ENCODE measurements at regions not wholly inside any gene's neighbourhood (a gene's known extent, or its start where the extent isn't known, plus 50 kb on each side); places are given as distances from the start of the nearest gene placed in this dataset.

GRCh38 chr2:83085869-83086268, 1373.2 kb downstream of the SUCLG1 start:
- DNase-seq, result no peak

DNA sequence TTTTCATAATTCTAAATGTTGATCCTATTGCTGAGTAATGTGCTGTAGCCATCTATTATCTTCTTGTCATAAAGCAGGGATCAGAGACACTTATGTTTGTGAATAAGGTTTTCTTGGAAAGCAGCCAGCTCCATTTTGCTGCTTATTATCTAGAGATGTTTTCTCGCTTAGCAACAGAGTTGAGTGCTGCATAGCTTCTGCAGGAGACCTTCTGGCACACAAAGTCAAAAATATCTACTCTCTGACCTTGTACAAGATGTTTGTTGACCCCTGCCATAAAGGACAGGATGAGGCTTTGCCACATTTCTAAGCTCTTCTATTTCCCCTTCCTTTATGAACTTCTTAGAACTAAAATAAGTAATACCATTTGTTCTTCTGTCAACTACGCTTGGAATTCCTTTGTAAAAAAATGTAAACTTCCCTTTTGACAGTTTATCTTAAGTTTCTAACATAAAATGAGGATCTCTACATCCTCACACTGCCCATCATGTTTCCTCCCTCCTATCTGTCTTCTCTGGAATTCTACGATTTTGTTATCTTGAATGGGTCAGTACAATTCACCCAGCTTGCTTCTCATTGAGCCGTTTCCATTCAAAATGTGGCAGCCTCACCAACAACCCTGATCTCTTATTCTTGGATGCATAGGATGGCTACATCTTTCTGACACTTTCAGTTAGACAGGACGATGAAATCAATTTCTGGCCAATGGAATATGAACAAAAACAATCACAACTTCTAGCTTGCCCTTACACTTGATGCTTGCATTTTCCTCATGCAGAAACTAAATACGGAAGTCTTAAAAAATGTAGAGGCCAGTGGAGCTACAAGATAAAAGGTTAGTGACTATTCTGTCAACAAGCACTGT, 1377.0 kb downstream of the SUCLG1 start:
- peak; percentile 90 for DNase-seq

DNA sequence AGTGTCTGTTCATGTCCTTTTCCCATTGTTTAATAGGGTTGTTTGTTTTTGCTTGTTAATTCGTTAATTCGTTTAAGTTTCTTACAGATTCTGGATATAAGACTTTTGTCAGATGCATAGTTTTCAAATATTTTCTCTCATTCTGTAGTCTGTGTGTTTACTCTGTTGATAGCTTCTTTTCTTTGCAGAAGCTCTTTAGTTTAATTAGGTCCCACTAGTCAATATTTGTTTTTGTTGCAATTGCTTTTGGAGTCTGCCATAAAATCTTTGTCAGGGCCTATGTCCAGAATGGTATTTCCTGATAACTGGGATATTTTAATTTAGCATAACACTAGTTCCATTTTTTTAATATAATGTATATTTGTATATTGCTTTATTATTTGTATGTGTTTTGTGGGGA, 1380.1 kb downstream of the SUCLG1 start:
- DNase-seq, result no peak

DNA sequence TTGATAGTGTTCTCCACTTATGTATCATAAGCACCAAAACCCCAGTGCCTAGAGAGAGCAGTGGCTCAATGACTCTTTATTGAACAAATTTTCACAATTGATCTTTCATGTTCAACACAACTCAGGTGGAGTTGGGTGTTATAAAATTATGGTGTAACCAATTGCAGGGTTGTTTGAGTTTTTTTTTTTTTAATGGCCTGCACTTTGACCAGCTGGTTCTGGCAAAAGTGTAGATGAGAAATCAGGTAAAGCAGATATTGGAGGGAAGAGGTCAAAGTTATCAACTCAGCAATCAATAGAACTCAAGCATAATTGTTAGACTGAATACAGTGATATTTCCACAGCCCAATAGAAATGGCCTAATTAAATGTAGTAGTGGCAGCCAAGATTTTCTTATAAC, 1386.3 kb downstream of the SUCLG1 start:
- no peak for DNase-seq

- DNase-seq, result no peak
Measured at GRCh38 chr2:83071914-83072313, 1387.2 kb downstream of the SUCLG1 start.

DNA sequence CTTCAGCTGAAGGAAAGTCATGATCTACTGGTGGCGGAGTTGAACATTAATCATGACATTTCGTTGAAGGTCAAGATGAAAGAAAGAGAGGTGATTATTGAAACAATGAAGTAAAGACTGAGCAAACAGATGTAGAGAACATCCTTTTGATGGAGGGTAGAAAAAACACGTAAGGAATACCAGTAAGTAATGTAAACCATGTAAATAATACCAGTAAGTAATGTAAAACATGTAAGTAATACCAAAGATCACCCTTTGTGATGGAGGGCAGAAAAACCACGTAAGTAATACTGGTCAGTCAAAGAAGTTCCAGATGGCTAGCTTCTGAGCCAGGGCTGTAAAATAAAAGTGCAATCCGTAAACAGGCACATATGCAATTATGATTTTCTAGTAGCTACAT, 1387.7 kb downstream of the SUCLG1 start:
- no peak for DNase-seq

DNA sequence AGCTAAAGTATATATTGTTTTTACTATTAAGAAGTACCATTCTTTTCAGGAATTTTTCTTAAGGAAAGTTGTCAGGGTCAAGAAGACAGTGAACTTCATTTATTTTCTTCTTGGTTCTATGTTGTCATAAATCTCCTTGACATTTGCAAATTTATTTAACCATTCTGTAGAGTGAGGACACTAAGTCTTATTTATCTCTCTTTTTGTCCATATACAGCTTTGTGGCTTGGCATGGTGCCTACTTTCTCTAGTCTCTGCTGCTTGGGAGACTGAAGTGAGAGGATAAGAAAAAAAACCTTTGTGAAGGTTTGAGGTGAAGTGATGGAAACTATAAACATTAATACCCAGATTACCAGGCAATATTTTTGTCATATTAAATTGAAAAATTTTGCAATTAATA, 1389.4 kb downstream of the SUCLG1 start:
- DNase-seq, result peak; percentile 80

DNA sequence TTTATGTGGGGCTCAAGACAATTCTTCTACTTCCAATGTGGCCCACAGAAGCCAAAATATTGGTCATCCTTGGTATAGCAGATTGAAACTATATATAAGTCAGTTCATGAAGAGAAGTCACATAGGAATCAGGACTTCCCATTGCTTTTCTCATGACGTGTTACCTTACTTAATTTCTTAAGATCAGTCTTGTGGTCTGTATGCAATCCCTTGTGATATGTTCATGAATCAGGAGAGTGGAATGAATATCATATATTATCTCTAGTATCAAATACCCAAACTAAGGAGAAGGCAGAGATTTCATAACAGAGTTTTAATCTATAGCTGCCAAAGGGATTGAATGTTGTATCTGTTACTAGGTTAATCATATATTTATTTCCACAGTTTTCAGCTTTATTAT, 1390.4 kb downstream of the SUCLG1 start:
- DNase-seq, result peak; percentile 58

GRCh38 chr2:83067947-83068346, 1391.1 kb downstream of the SUCLG1 start:
- DNase-seq, result no peak

GRCh38 chr2:83063933-83064332, 1395.1 kb downstream of the SUCLG1 start:
- no peak for DNase-seq

DNA sequence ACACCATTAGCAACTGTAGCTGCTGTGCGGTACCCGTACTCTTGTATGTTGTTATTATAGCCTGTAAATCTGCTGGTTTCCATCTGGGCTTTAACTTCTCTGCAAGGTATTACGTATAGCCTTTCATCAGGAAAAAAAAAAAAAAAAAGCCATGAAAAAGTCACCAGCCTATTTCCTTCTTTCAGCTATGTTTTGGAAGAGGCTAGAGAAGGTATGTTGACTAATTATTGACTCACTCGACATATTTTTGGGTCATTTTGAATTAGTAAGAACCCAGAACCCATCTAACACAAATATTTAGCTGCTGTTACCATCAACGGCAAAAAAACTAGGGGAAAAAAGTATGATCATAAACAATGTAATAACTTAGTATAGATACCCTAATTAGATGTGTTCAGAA, 1395.6 kb downstream of the SUCLG1 start:
- peak; percentile 62 for DNase-seq

GRCh38 chr2:83058683-83059082, 1400.4 kb downstream of the SUCLG1 start:
- DNase-seq, result no peak

DNA sequence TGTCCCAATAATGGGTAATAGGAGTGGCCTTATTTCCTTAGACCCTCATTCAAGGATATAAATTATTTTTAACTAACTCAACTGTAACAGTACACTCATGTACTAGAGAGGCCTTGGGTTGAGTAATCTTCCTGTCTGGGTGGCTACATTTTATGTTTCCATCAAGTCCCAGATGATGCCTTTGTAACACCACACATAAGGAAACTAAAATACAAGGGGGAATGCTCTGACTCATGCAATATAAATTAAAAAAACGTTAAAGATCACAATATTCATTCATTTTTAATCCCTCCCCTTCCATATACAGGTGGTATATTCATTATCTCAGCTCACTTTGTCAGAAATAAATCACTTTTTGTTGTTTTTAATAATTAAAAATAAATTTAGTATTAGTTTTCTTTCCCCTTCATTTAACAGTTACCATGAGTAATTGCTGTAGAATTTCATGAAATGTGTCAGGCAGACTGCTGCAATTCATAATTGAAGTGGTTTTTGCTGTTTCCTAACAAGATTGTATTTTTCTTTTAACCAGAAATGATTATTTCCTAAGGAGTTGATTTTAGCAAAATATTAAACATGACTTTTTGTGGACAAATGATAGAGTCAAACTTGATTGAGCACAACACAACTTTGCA, 1403.6 kb downstream of the SUCLG1 start:
- peak; percentile 94 for DNase-seq

GRCh38 chr2:83054751-83055150, 1404.3 kb downstream of the SUCLG1 start:
- DNase-seq, result peak; percentile 56

DNA sequence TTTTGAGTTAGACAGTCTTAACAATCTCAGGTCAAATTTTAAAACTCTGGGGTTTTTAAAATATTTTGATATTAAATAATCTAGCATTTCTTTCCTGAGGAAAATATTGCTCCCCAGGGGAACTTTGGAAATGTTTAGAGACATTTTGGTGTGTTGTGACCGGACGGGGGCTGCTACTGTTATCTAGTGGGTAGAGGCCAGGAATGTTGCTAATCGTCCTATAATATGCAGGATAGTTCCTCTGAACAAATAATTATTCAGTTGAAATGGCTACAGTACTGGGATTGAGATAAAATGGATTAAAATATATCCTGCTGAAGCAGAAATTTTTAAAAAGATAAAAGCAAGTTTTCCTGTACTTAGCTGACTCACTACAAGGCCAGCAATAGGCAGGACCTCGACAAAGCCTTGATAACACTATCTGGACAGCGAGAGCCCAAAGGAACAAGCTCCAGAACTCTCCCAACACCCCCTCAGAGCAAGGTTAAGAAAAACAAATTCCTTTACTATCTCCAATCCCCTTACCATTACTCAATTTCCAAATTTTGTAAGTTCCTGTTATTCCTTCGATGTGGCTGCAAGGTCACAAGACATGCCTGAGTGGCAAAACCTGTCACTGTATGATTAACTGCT, 1407.4 kb downstream of the SUCLG1 start:
- no peak for DNase-seq

DNA sequence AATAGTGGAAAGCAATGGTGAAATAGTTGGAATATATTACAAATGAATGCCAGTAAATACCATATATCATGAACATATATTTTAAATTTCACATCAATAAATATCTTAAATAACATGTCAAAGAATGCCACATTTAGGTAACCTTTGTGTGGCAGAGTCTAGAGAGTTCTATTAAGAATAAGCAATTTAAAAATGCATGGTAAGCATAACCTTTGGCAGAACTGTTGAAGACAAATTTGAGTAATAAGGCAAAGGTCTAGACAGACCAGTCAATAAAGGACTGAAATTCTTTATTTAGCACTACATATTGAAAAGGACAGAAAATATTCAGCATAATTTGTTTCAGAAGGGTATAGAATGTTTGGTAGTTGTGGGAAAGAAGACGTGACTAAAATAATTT, 1417.0 kb downstream of the SUCLG1 start:
- no peak for DNase-seq

DNA sequence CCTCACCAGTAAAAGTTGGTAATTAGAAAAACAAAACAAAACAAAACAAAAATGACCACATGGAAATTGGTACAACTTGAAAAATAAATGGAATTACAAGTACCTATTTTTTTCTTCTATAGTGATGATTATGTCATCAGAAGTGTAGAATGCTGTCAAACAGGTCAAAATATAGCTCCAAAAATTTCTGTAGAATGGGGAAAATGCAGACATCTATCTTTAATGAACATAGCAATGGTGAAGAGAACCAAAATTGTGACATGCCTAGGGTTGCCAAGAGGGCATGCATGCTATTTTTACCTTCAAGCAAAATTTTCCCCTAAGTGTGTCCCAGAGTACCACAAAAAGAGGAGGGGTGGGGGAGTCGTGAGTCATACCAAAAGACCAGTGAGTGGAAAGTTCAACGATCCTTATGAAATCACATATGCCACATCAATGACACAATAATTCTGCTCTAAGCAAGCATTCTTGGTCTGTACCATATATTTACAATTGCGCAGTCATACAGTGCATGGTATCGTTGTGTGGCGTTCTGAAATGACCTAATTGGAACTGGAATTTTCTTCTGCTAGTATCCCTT, 1436.4 kb downstream of the SUCLG1 start:
- DNase-seq, result peak; percentile 48

DNA sequence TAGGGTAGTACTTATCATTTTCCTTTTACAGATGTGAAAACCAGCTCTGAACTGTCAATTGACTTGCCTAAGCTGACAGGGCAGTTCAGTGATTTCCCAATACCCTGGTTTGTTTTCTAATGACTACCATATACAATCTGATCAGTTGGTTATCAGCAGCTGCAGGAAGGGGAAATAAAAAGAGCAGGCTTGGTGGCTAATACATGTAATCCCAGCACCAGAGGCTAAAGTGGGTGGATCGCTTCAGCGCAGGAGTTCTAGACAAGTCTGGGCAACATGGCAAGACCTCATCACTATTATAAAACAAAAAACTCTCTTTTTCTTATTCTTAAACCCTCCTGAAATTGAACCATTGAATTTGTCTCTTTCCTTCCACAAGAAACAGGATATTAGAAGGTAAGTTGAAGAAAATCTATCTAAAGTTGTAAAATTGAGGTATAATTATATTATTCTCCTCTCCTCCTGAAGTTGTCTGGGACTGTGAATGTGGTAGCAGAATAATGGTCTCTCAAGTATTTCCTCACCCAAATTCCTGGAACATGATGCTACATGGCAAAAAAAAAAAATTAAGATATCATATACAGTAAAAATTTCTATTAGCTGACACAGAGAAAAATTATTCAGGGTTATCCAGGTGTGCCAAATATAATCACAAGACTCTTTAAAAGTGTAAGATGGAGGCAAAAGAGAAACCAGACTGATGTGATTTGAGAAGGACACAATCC, 1441.6 kb downstream of the SUCLG1 start:
- DNase-seq, result peak; percentile 45

- no peak for DNase-seq
Measured at GRCh38 chr2:83016343-83017110, 1442.6 kb downstream of the SUCLG1 start.

- DNase-seq, result no peak
Measured at GRCh38 chr2:83015900-83016299, 1443.2 kb downstream of the SUCLG1 start.

GRCh38 chr2:83015035-83015715, 1443.9 kb downstream of the SUCLG1 start:
- peak; percentile 64 for DNase-seq

DNA sequence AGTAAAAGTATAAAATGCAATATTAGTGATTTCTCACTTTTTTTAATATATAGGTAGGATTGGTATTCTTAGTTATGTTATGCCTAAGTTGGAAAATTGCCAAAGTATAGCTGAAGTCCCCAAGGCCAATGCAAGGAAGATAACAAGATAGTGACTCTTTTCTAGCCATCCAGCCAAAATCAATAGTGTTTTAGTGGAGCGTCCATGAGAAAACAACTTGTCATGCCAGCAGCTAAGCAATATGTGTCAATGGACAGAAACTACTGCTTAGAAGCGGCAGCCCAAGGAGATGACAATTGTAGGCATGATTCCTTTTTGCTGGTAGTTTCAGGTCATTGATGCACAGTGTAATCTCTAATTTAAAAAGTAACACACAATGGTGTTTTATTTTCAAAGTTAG, 1444.6 kb downstream of the SUCLG1 start:
- DNase-seq, result no peak

Measured in fibroblast of skin of right biceps (primary cell).